KOPT-K1 (cell line): ENCODE measurements at regions not wholly inside any gene's neighbourhood (a gene's known extent, or its start where the extent isn't known, plus 50 kb on each side); places are given as distances from the start of the nearest gene placed in this dataset.
"Not testable (repeated sequence)": the region's sequence is repeated elsewhere in the genome, so short reads cannot be mapped to it uniquely, and the experiment has no call there.

ENCODE experiments used
- H3K27ac ChIP-seq: fragments of 200-600 bp; sonication (generic); 2 replicates; pipeline ENCODE4 v1.5.1; 2016; ENCODE audit warnings: antibody characterized with exemption, mild to moderate bottlenecking, low read depth, low read length; ENCODE audit not compliant: poor library complexity, severe bottlenecking
- H3K36me3 ChIP-seq: fragments of 200-600 bp; sonication (generic); 2 replicates; pipeline ENCODE4 v1.5.1; 2017; ENCODE audit warnings: antibody characterized with exemption, mild to moderate bottlenecking, low read length, moderate library complexity; ENCODE audit not compliant: insufficient read depth
- H3K9me3 ChIP-seq: fragments of 200-600 bp; sonication (generic); 2 replicates; pipeline ENCODE4 v1.5.1; 2017; ENCODE audit warnings: antibody characterized with exemption, low read length, mild to moderate bottlenecking; ENCODE audit not compliant: insufficient read depth, poor library complexity, severe bottlenecking

GRCh38 chr1:14341147-14341546, 257.3 kb upstream of the KAZN start:
- Histone ChIP-seq H3K27ac (peak overlapping the region; percentile 6), H3K36me3 (no peaks in the 10 kb centered on the region), H3K9me3 (peaks cover 3% of the 10 kb centered on the region)

GRCh38 chr1:14345946-14346550, 252.4 kb upstream of the KAZN start:
- Histone ChIP-seq H3K27ac (no peak overlapping the region), H3K36me3 (no peaks in the 10 kb centered on the region), H3K9me3 (peaks cover 32% of the 10 kb centered on the region)

GRCh38 chr1:14347186-14347585, 251.3 kb upstream of the KAZN start:
- Histone ChIP-seq H3K27ac (no peak overlapping the region), H3K36me3 (no peaks in the 10 kb centered on the region), H3K9me3 (peaks cover 37% of the 10 kb centered on the region)

GRCh38 chr1:14347776-14348175, 250.7 kb upstream of the KAZN start:
- Histone ChIP-seq H3K36me3 (no peaks in the 10 kb centered on the region), H3K9me3 (peaks cover 37% of the 10 kb centered on the region), H3K27ac (no peak overlapping the region)

- Histone ChIP-seq H3K27ac (no peak overlapping the region), H3K9me3 (peaks cover 37% of the 10 kb centered on the region), H3K36me3 (no peaks in the 10 kb centered on the region)
These were observed 248.3 kb upstream of the KAZN start for GRCh38 chr1:14350197-14350596.

GRCh38 chr1:14352897-14353296, 245.6 kb upstream of the KAZN start:
- peaks cover 31% of the 10 kb centered on the region for H3K9me3 ChIP-seq
- H3K36me3 ChIP-seq: no peaks in the 10 kb centered on the region
- no peak overlapping the region for H3K27ac ChIP-seq

GRCh38 chr1:14361005-14361404, 237.5 kb upstream of the KAZN start:
- H3K9me3 ChIP-seq: peaks cover 16% of the 10 kb centered on the region
- not testable (repeated sequence) for H3K27ac ChIP-seq, H3K36me3 ChIP-seq

- H3K27ac ChIP-seq: no peak overlapping the region
- no peaks in the 10 kb centered on the region for H3K36me3 ChIP-seq
- peaks cover 16% of the 10 kb centered on the region for H3K9me3 ChIP-seq
These were observed 236.2 kb upstream of the KAZN start for GRCh38 chr1:14362331-14362730.

- Histone ChIP-seq H3K9me3 (peaks cover 16% of the 10 kb centered on the region), H3K27ac (peak overlapping the region; percentile 53)
These were observed 235.4 kb upstream of the KAZN start for GRCh38 chr1:14363036-14363590.

GRCh38 chr1:14363707-14364413, 234.6 kb upstream of the KAZN start:
- peaks cover 16% of the 10 kb centered on the region for H3K9me3 ChIP-seq
- no peaks in the 10 kb centered on the region for H3K36me3 ChIP-seq
- H3K27ac ChIP-seq: peak overlapping the region; percentile 53

More at GRCh38 chr1:14363036-14363590, 235.4 kb upstream of the KAZN start:
- H3K36me3 ChIP-seq: no peaks in the 10 kb centered on the region

- H3K27ac ChIP-seq: no peak overlapping the region
- peaks cover 16% of the 10 kb centered on the region for H3K9me3 ChIP-seq
- no peaks in the 10 kb centered on the region for H3K36me3 ChIP-seq
These were observed 233.0 kb upstream of the KAZN start for GRCh38 chr1:14365301-14365988.

GRCh38 chr1:14366091-14367018, 232.1 kb upstream of the KAZN start:
- H3K9me3 ChIP-seq: peaks cover 12% of the 10 kb centered on the region
- H3K36me3 ChIP-seq: no peaks in the 10 kb centered on the region
- H3K27ac ChIP-seq: no peak overlapping the region

- Histone ChIP-seq H3K9me3 (peaks cover 6% of the 10 kb centered on the region), H3K36me3 (no peaks in the 10 kb centered on the region), H3K27ac (no peak overlapping the region)
These were observed 231.0 kb upstream of the KAZN start for GRCh38 chr1:14367451-14367850.

- peak overlapping the region; percentile 46 for H3K27ac ChIP-seq
These were observed 228.8 kb upstream of the KAZN start for GRCh38 chr1:14369526-14370213.

More at GRCh38 chr1:14369526-14370213, 228.8 kb upstream of the KAZN start:
- Histone ChIP-seq H3K36me3 (no peaks in the 10 kb centered on the region), H3K9me3 (peaks cover 5% of the 10 kb centered on the region)
